PFSK-1 (cell line): ENCODE measurements at regions not wholly inside any gene's neighbourhood (a gene's known extent, or its start where the extent isn't known, plus 50 kb on each side); places are given as distances from the start of the nearest gene placed in this dataset.

Experiments
- FOXP2 ChIP-seq: optimal IDR thresholded peaks from 2 replicates; pipeline ENCODE3; 2011; ENCODE audit warnings: borderline replicate concordance, control low read depth, inconsistent platforms; ENCODE audit not compliant: insufficient read depth; ENCODE audit errors: extremely low read length, extremely low read depth
- POLR2AphosphoS5 ChIP-seq: IDR thresholded peaks from 2 replicates; pipeline ENCODE4 v1.6.1; 2012; ENCODE audit warnings: low read depth, mild to moderate bottlenecking, control low read depth, low read length, moderate library complexity
- SIN3A ChIP-seq: IDR thresholded peaks from 2 replicates; pipeline ENCODE4 v1.6.1; 2012; ENCODE audit warnings: mild to moderate bottlenecking, low read length, moderate library complexity, borderline replicate concordance; ENCODE audit not compliant: insufficient read depth
- TAF1 ChIP-seq: IDR thresholded peaks from 2 replicates; pipeline ENCODE4 v1.6.1; 2012; ENCODE audit warnings: low read length, control low read depth, borderline replicate concordance; ENCODE audit not compliant: insufficient read depth
- TF ChIP-seq, protein P1 (sequence below), 2 experiments: IDR thresholded peaks; 2 replicates each; pipeline versions ENCODE4 v1.6.1 to v1.8.0; 2011 to 2012; ENCODE audit warnings: low read depth in 2 of 2, low read length in 2 of 2, control low read depth in 1 of 2, inconsistent platforms in 1 of 2, mild to moderate bottlenecking in 1 of 2, moderate library complexity in 1 of 2; ENCODE audit not compliant: insufficient read depth in 1 of 2

DNA sequence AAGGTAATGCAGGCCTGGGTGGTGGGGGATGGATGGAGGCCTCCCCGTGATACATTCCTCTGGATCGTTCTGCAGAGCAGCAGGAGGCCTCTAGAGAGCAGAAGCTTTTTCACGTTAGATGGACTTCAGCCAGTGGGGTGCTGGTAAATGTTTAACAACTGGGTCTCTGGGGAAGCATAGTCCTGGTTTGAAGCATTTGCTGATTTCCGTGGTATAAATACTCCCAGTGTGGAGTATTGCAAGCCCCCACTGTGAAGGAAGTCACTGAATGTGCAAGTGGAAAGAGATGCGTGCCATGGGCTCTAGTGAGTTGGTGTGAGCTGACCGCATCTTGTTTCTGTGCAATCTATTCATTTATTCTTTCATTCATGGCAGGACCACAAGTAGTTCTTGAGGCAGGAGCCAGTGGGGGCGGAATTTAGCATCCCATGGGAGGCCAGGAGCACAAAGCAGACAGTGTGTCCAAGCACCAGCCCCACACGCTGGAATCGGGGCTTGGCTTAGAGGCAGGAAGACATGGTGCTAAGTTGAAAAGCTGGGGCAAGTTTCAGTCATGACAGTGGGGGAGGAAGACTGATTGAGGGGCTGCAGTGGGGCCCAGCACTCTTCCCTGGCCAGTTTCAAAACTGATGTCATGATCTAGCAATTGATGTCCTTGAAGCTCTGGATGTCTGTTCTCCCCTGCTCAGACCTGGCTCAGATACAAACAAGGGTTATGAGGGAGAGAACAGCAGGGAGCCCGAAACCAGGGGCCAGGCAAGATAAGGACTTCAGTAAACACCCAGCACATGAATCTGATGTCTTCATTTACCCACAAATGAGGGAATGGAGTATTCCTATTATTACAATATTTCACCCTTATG is 280.9 kb upstream of the LYZL1 start:
- TF ChIP-seq, protein P1, sequence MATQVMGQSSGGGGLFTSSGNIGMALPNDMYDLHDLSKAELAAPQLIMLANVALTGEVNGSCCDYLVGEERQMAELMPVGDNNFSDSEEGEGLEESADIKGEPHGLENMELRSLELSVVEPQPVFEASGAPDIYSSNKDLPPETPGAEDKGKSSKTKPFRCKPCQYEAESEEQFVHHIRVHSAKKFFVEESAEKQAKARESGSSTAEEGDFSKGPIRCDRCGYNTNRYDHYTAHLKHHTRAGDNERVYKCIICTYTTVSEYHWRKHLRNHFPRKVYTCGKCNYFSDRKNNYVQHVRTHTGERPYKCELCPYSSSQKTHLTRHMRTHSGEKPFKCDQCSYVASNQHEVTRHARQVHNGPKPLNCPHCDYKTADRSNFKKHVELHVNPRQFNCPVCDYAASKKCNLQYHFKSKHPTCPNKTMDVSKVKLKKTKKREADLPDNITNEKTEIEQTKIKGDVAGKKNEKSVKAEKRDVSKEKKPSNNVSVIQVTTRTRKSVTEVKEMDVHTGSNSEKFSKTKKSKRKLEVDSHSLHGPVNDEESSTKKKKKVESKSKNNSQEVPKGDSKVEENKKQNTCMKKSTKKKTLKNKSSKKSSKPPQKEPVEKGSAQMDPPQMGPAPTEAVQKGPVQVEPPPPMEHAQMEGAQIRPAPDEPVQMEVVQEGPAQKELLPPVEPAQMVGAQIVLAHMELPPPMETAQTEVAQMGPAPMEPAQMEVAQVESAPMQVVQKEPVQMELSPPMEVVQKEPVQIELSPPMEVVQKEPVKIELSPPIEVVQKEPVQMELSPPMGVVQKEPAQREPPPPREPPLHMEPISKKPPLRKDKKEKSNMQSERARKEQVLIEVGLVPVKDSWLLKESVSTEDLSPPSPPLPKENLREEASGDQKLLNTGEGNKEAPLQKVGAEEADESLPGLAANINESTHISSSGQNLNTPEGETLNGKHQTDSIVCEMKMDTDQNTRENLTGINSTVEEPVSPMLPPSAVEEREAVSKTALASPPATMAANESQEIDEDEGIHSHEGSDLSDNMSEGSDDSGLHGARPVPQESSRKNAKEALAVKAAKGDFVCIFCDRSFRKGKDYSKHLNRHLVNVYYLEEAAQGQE (IDR thresholded peaks at IDR 0.05; ENCODE audit: insufficient read depth in 1 of 2, low read depth in 2 of 2, low read length in 2 of 2), result no peak
- TF ChIP-seq FOXP2 (no peak), TAF1 (no peak), POLR2AphosphoS5 (no peak), SIN3A (no peak)

DNA sequence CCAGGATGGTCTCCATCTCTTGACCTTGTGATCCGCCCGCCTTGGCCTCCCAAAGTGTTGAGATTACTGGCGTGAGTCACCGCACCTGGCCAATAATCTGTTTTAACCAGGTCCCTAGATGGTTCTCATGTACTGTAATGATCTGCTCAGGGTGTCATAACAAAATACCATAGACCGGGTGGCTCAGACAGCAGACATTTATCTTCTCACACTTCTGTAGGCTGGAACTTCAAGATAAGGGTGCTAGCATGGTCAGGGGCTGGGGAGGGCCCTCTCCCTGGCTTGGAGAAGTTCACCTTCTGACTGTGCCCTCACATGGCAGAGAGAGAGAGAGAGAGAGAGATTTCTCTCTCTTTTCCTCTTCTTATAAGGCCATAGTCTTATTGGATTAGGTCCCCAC is 279.4 kb upstream of the LYZL1 start:
- TF ChIP-seq SIN3A (no peak), POLR2AphosphoS5 (no peak), TAF1 (no peak), FOXP2 (no peak)
- TF ChIP-seq, protein P1 (IDR thresholded peaks at IDR 0.05; ENCODE audit: insufficient read depth in 1 of 2, low read depth in 2 of 2, low read length in 2 of 2), result no peak

DNA sequence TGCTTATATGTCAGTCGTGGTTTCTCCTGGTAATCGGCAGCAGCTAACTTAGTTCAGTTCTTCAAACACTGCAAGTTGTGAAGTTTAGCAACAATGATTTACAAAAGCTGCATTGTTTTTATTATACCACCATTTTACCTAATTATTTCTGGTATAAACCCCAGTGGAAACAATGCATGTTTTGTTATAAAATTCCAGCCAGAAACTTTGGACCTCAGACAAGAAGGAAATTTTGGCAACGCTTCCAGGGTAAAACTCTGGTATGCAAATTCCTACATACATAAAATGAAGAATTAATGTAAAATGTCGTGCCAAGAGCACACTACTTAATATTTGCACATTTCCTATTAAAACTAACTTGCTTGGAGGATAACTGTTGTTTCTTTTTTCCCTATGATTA is 277.4 kb upstream of the LYZL1 start:
- no peak for TF ChIP-seq POLR2AphosphoS5
- no peak for TF ChIP-seq TAF1
- TF ChIP-seq SIN3A, result no peak
- no peak for TF ChIP-seq FOXP2
- TF ChIP-seq, protein P1 (IDR thresholded peaks at IDR 0.05; ENCODE audit: insufficient read depth in 1 of 2, low read depth in 2 of 2, low read length in 2 of 2), result no peak

DNA sequence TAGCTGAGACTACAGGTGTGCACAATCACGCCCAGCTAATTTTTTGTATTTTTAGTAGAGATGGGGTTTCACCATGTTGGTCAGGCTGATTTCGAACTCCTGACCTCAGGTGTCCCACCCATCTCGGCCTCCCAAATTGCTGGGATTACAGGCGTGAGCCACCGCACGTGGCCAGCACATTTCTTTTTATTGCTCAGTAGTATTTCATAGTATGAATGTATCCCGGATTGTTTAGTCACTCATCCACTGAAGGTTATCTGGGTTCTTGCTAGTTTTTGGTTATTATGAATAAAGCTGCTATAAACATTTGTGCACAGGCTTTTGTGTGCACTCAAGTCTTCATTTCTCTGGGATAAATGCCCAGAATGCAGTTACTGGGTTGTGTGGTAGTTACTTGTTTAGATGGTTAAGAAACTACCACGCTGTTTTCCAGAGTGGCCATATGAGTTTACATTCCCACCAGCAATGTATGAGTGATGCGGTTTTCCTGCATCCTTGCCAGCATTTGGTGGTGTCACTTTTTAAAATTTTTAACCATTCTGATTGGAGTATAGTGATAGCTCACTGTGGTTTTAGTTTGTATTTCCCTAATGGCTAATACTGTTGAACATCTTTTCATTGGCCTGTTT is 275.8 kb upstream of the LYZL1 start:
- TF ChIP-seq TAF1 (no peak), SIN3A (no peak), FOXP2 (no peak), POLR2AphosphoS5 (no peak)
- TF ChIP-seq, protein P1 (IDR thresholded peaks at IDR 0.05; ENCODE audit: insufficient read depth in 1 of 2, low read depth in 2 of 2, low read length in 2 of 2), result no peak
